GM12878 (cell line): ENCODE measurements at regions not wholly inside any gene's neighbourhood (a gene's known extent, or its start where the extent isn't known, plus 50 kb on each side); places are given as distances from the start of the nearest gene placed in this dataset.

Source experiments
- ATAC-seq: fragments of 200-7000 bp; cut with Tn5 transposase; 3 replicates; pipeline ENCODE4 v1.9.1; 2020; ENCODE audit warnings: mild to moderate bottlenecking, moderate library complexity
- BruUV-seq: library from RNA; stranded (reverse); fragments of 400-500 nt; replicated peaks from 2 replicates; lab custom pipeline; 2021; lab: Mats Ljungman, UMichigan
- CTCF ChIA-PET: fragments of 300-600 bp; sonication (Branson Sonifier 250); formaldehyde crosslinking; extraction: SDS; loops from one replicate; lab custom pipeline; 2021; ENCODE audit warnings: inconsistent platforms; lab: Yijun Ruan, JAX
- POLR2A ChIA-PET: fragments of 350-600 bp; formaldehyde crosslinking; extraction: SDS; loops from one replicate; lab custom pipeline; 2021; ENCODE audit warnings: inconsistent platforms; lab: Charles Lee
- RAD21 ChIA-PET: fragments of 300-600 bp; sonication (Branson Sonifier 250); formaldehyde crosslinking; loops from one replicate; lab custom pipeline; 2023; ENCODE audit warnings: antibody characterized with exemption; ENCODE audit not compliant: unreplicated experiment; lab: Charles Lee
- SMC1A ChIA-PET: fragments of 300-600 bp; sonication (Branson Sonifier 250); formaldehyde crosslinking; loops from one replicate; lab custom pipeline; 2023; ENCODE audit not compliant: unreplicated experiment, uncharacterized antibody; lab: Charles Lee
- DNase-seq: peaks from one replicate; pipeline ENCODE4 v3.0.0-alpha.2; 2011; ENCODE audit warnings: low read depth, low spot score
- FAIRE-seq: peaks from 3 replicates; lab custom pipeline; 2011; peaks lifted over from hg19 to GRCh38; lab: Jason Lieb, UNC
- H2AFZ ChIP-seq: 2 replicates; pipeline ENCODE4 v1.6.0; 2011; ENCODE audit warnings: low read depth, low read length, control low read depth; ENCODE audit not compliant: control insufficient read depth
- H3K27ac ChIP-seq: 2 replicates; pipeline ENCODE4 v1.5.1; 2011; ENCODE audit warnings: control low read depth; ENCODE audit not compliant: control insufficient read depth, insufficient read depth
- H3K27me3 ChIP-seq, 2 experiments: replicated peaks in 1 of 2; 2 replicates each; pipeline versions ENCODE4 v1.6.0 to v1.6.1; 2011; ENCODE audit warnings: low read length in 1 of 2; ENCODE audit not compliant: control insufficient read depth in 2 of 2, insufficient read depth in 2 of 2
- H3K36me3 ChIP-seq, 2 experiments: 2 replicates each; pipeline ENCODE4 v1.5.1; 2011; ENCODE audit warnings: low read length in 1 of 2; ENCODE audit not compliant: control insufficient read depth in 2 of 2, insufficient read depth in 2 of 2
- H3K4me1 ChIP-seq: 2 replicates; pipeline ENCODE4 v1.6.1; 2011; ENCODE audit warnings: mild to moderate bottlenecking, low read length, moderate library complexity, mixed read lengths; ENCODE audit not compliant: control insufficient read depth, insufficient read depth
- H3K4me2 ChIP-seq: 2 replicates; pipeline ENCODE4 v1.6.0; 2011; ENCODE audit warnings: control low read depth; ENCODE audit not compliant: control insufficient read depth, insufficient read depth
- H3K4me3 ChIP-seq: fragments of 200-600 bp; sonication (generic); 2 replicates; pipeline ENCODE4 v1.5.1; 2016
- H3K79me2 ChIP-seq: 2 replicates; pipeline ENCODE4 v1.6.0; 2011; ENCODE audit warnings: low read length; ENCODE audit not compliant: control insufficient read depth, insufficient read depth
- H3K9ac ChIP-seq: 2 replicates; pipeline ENCODE4 v1.8.0; 2011; ENCODE audit warnings: low read length, control low read depth, mixed read lengths; ENCODE audit not compliant: control insufficient read depth, insufficient read depth
- H3K9me3 ChIP-seq: replicated peaks from 3 replicates; pipeline ENCODE4 v1.5.1; 2011; ENCODE audit warnings: mild to moderate bottlenecking, low read length; ENCODE audit not compliant: control insufficient read depth, insufficient read depth
- H4K20me1 ChIP-seq: 2 replicates; pipeline ENCODE4 v1.6.0; 2011; ENCODE audit not compliant: control insufficient read depth, insufficient read depth
- ATF3 ChIP-seq: IDR thresholded peaks from 2 replicates; pipeline ENCODE4 v1.6.1; 2011; ENCODE audit warnings: low read depth, mild to moderate bottlenecking, low read length, moderate library complexity, borderline replicate concordance; ENCODE audit errors: extremely low read depth
- CEBPZ ChIP-seq: fragments of 150-350 bp; IDR thresholded peaks from 2 replicates; pipeline ENCODE4 v1.6.1; 2016; ENCODE audit warnings: low read depth, low read length
- E2F4 ChIP-seq: IDR thresholded peaks from 2 replicates; pipeline ENCODE4 v1.6.1; 2012; ENCODE audit warnings: low read depth, low read length, improper control_type of control experiment
- ETV6 ChIP-seq, 2 experiments: fragments of 450-650 bp in 1 of 2; IDR thresholded peaks in 1 of 2; conservative IDR thresholded peaks in 1 of 2; 2 replicates each; pipeline ENCODE4 v1.6.1; 2014; ENCODE audit warnings: antibody characterized with exemption in 1 of 2, borderline replicate concordance in 1 of 2, low read depth in 1 of 2, mild to moderate bottlenecking in 1 of 2, moderate library complexity in 1 of 2
- EZH2 ChIP-seq: IDR thresholded peaks from 2 replicates; pipeline ENCODE4 v1.6.1; 2012; ENCODE audit warnings: low read depth, mild to moderate bottlenecking, control low read depth, inconsistent platforms, low read length, borderline replicate concordance; ENCODE audit not compliant: control insufficient read depth
- FOXM1 ChIP-seq: IDR thresholded peaks from 2 replicates; pipeline ENCODE4 v1.6.1; 2012; ENCODE audit warnings: low read depth, mild to moderate bottlenecking, inconsistent platforms, low read length, moderate library complexity
- HDGF ChIP-seq: fragments of 450-650 bp; IDR thresholded peaks from 2 replicates; pipeline ENCODE4 v1.6.1; 2016; ENCODE audit warnings: antibody characterized with exemption
- MEF2A ChIP-seq: IDR thresholded peaks from 2 replicates; pipeline ENCODE4 v1.6.1; 2011; ENCODE audit warnings: low read depth, mild to moderate bottlenecking, low read length, moderate library complexity; ENCODE audit not compliant: insufficient read depth
- REST ChIP-seq: IDR thresholded peaks from 2 replicates; pipeline ENCODE4 v1.6.1; 2012; ENCODE audit warnings: mild to moderate bottlenecking, low read depth, low read length
- ZBTB33 ChIP-seq: fragments of 450-650 bp; IDR thresholded peaks from 2 replicates; pipeline ENCODE4 v1.6.1; 2017; ENCODE audit warnings: mild to moderate bottlenecking
- ZNF217 ChIP-seq: fragments of 450-650 bp; IDR thresholded peaks from 2 replicates; pipeline ENCODE4 v1.6.1; 2017; ENCODE audit warnings: antibody characterized with exemption, mild to moderate bottlenecking
- ZNF274 ChIP-seq: IDR thresholded peaks from one replicate; pipeline ENCODE4 v1.8.0; 2011; ENCODE audit not compliant: insufficient read length, insufficient read depth
- ZNF622 ChIP-seq: fragments of 450-650 bp; IDR thresholded peaks from 2 replicates; pipeline ENCODE4 v1.6.1; 2017; ENCODE audit warnings: mild to moderate bottlenecking, inconsistent platforms
- whole genome bisulfite sequencing: methylation state at CpG from one replicate; pipeline ENCODE4 v1.1.6; 2016; ENCODE audit warnings: low lambda C conversion rate; ENCODE audit not compliant: insufficient replicate concordance, insufficient coverage; ENCODE audit errors: missing lambda C conversion rate; 5-methylcytosine and 5-hydroxymethylcytosine counted together
- in situ Hi-C: fragments of 300-500 bp; cut with MboI; formaldehyde crosslinking; loops from 9 replicates; pipeline ENCODE4 v1.14.3; 2018; ENCODE audit warnings: mixed read lengths
- intact Hi-C: fragments of 100-400 bp; cut with micrococcal nuclease; formaldehyde crosslinking; loops from one replicate; pipeline ENCODE4 v1.14.2; 2022; ENCODE audit not compliant: unreplicated experiment

GRCh38 chr13:89899302-89900103 lies 1448.0 kb upstream of the MIR17HG start:
- in situ Hi-C loops, result no loop called here
- H3K9me3 ChIP-seq, result no peaks in the 10 kb centered on the region
- H3K9ac ChIP-seq, result no peak overlapping the region
- H3K36me3 ChIP-seq, result no peaks in the 10 kb centered on the region
- ChIA-PET CTCF (no interaction called here), RAD21 (no interaction called here), POLR2A (no interaction called here), SMC1A (no interaction called here)
- no peaks in the 10 kb centered on the region for H3K27me3 ChIP-seq
- 17% methylated on average over 5 of the region's 5 CpGs for WGBS
- H3K4me2 ChIP-seq, result no peak overlapping the region
- no peak overlapping the region for H2AFZ ChIP-seq
- no peaks in the 10 kb centered on the region for H4K20me1 ChIP-seq
- intact Hi-C loops, result no loop called here
- FAIRE-seq (no peak), ATAC-seq (no peak), DNase-seq (no peak)
- no peak overlapping the region for H3K27ac ChIP-seq
- H3K4me3 ChIP-seq, result no peak overlapping the region
- H3K79me2 ChIP-seq, result no peaks in the 10 kb centered on the region
- BruUV-seq, result no TSS peak
- H3K4me1 ChIP-seq, result no peaks in the 10 kb centered on the region
- TF ChIP-seq E2F4 (no peak), EZH2 (no peak), ZNF622 (no peak), ZNF217 (no peak), HDGF (no peak), FOXM1 (no peak), REST (no peak), ZNF274 (no peak), MEF2A (no peak), ZBTB33 (no peak), CEBPZ (no peak), ETV6 (conservative IDR thresholded peaks at IDR 0.05 in 1 of 2, IDR thresholded peaks at IDR 0.05 in 1 of 2; ENCODE audit: borderline replicate concordance in 1 of 2, low read depth in 1 of 2) (no peak), ATF3 (no peak)
